Neuron (in vitro differentiated cells): ENCODE measurements at regions not wholly inside any gene's neighbourhood (a gene's known extent, or its start where the extent isn't known, plus 50 kb on each side); places are given as distances from the start of the nearest gene placed in this dataset.

Experiments used
- H2AFZ ChIP-seq: one replicate; pipeline ENCODE4 v1.6.1; 2013; ENCODE audit warnings: low read depth, mild to moderate bottlenecking, inconsistent platforms, low read length, moderate library complexity
- H3K27me3 ChIP-seq: one replicate; pipeline ENCODE4 v1.6.1; 2013; ENCODE audit warnings: low read length; ENCODE audit not compliant: insufficient read depth
- H3K36me3 ChIP-seq: one replicate; pipeline ENCODE4 v1.6.1; 2013; ENCODE audit warnings: low read length; ENCODE audit not compliant: insufficient read depth
- H3K4me1 ChIP-seq: one replicate; pipeline ENCODE4 v1.6.1; 2013; ENCODE audit warnings: low read length; ENCODE audit not compliant: insufficient read depth
- H3K4me3 ChIP-seq: 2 replicates; pipeline ENCODE4 v1.5.1; 2013; ENCODE audit warnings: mild to moderate bottlenecking, low read length, moderate library complexity
- H3K9me3 ChIP-seq: one replicate; pipeline ENCODE4 v1.6.1; 2013; ENCODE audit warnings: low read length

DNA sequence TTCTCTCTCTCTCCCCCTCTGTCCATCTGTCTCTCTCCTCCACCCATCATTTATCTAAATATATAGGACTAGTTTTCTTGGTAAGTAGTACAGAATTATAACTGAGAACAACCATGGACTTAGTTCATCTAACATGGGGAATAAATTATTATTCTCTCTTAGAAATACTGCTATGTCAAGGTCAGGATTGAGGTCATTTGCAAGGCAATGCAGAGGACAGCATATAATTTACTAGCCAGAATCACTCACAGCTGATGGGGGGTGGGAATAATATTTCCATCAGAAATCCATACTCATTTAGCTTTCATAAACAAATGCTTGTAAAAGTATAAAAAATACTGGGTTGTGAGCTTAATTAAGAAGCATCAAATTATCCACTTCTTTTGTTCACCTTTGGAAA, 553.9 kb upstream of the POU3F2 start:
- Histone ChIP-seq H3K27me3 (no peaks in the 10 kb centered on the region), H3K4me1 (no peaks in the 10 kb centered on the region), H2AFZ (no peak overlapping the region), H3K9me3 (no peaks in the 10 kb centered on the region), H3K36me3 (no peaks in the 10 kb centered on the region), H3K4me3 (no peak overlapping the region)

GRCh38 chr6:98286620-98287019, 547.8 kb upstream of the POU3F2 start:
- H3K4me3 ChIP-seq: no peak overlapping the region
- H2AFZ ChIP-seq: no peak overlapping the region
- H3K27me3 ChIP-seq: no peaks in the 10 kb centered on the region

GRCh38 chr6:98287876-98288275, 546.5 kb upstream of the POU3F2 start:
- no peak overlapping the region for H3K4me3 ChIP-seq
- no peak overlapping the region for H2AFZ ChIP-seq
- no peaks in the 10 kb centered on the region for H3K9me3 ChIP-seq
- H3K4me1 ChIP-seq: no peaks in the 10 kb centered on the region
- H3K27me3 ChIP-seq: no peaks in the 10 kb centered on the region
- H3K36me3 ChIP-seq: no peaks in the 10 kb centered on the region

More at GRCh38 chr6:98286620-98287019, 547.8 kb upstream of the POU3F2 start:
- Histone ChIP-seq H3K4me1 (no peaks in the 10 kb centered on the region), H3K9me3 (no peaks in the 10 kb centered on the region), H3K36me3 (no peaks in the 10 kb centered on the region)

DNA sequence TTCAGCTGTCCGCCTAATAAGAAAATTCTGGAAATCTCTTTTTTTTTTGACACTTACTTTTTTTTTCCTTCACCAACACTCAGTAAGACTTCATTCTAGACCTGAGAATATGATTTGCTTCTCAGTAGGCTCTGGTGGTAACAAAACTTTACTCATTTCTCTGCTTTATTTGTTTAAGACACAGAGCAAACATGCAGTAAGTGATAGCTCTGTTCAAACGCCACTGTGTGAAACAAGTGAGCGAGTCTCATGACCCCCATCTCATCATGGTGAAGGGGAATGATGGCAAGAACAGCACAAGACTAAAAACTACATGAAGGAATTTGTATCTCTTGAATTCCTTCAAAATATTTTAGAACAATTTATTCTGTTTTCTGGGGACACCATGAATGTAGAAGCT, 541.6 kb upstream of the POU3F2 start:
- Histone ChIP-seq H3K4me1 (peaks cover 33% of the 10 kb centered on the region), H3K36me3 (no peaks in the 10 kb centered on the region), H3K27me3 (no peaks in the 10 kb centered on the region), H3K4me3 (no peak overlapping the region), H3K9me3 (no peaks in the 10 kb centered on the region), H2AFZ (no peak overlapping the region)

DNA sequence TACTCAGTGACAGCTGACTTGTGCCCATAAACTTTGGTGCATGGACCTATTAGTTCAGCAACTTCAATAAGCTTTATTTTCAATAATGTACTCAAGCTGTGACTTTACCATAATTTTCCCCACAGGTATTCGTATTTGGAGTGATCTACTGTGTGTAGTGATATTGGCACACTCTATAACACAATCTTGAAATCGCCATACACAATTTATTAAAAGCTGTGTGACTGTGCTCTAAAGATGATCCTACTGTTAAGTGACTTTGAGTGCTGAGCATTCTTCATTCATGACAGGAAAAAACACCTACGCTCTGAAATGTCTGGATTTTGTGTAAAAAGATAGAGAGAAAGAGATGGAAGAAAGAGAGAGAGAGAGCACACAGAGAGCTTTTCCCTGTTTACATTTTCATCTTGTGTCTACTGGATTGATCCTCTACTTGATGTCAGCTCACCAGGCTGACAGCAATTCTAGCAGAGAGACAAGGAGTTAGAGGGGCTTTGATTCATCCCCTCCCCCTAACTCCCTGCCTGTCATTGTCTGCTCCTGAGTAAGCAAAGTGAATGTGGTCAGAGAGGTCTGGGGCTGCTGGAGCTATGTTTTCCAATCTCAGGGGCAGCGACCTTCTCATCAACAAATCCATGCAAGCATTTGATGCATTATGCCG, 538.7 kb upstream of the POU3F2 start:
- Histone ChIP-seq H3K9me3 (no peaks in the 10 kb centered on the region), H3K36me3 (no peaks in the 10 kb centered on the region), H3K4me1 (peaks cover 37% of the 10 kb centered on the region)

DNA sequence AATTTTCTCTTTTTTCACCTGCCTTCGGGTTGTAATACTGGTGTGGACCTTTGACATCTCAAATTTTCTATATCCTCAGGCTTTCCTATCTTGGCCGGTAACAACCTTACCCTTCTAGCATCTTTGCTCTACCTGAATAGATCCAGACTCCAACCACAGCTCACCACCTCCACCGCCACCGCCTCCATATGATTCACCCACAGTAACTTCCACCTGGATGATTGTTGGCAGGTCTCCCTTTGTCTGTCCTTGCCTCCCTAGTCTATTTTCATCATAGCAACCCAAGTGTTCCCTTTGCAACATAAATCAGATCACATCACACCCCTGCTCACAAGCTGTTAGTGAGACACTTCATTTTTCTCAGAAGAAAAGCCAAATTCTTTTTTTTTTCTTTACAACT, 525.8 kb upstream of the POU3F2 start:
- no peak overlapping the region for H2AFZ ChIP-seq
- no peaks in the 10 kb centered on the region for H3K36me3 ChIP-seq
- peaks cover 2% of the 10 kb centered on the region for H3K4me1 ChIP-seq
- H3K4me3 ChIP-seq: no peak overlapping the region
- H3K9me3 ChIP-seq: no peaks in the 10 kb centered on the region
- H3K27me3 ChIP-seq: no peaks in the 10 kb centered on the region

More for the DNA sequence above, 538.7 kb upstream of the POU3F2 start:
- H3K27me3 ChIP-seq: no peaks in the 10 kb centered on the region
- H2AFZ ChIP-seq: peak overlapping the region; percentile 35
- H3K4me3 ChIP-seq: peak overlapping the region; percentile 18

GRCh38 chr6:98310443-98310842, 523.9 kb upstream of the POU3F2 start:
- no peak overlapping the region for H2AFZ ChIP-seq
- H3K4me1 ChIP-seq: peaks cover 2% of the 10 kb centered on the region
- no peak overlapping the region for H3K4me3 ChIP-seq
- no peaks in the 10 kb centered on the region for H3K9me3 ChIP-seq
- H3K27me3 ChIP-seq: no peaks in the 10 kb centered on the region
- H3K36me3 ChIP-seq: no peaks in the 10 kb centered on the region

DNA sequence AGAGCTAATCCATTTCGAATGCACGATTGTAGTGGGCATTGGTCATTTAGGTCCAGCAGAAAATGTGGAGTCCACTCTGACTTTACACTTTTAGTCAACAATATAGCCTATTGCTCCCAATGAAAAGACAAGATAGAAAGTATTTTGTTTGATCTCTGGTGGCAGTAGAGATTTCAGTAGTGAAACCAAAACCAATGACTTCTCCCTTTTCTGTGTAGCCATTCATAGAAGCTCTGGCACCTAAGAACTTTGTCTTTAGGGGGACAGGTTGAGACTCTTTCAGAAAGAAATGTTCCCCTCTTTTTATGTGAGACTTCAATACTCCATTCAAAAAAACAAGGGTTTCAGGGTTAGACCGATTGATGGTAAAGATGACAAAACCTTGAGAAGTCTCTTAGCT, 510.8 kb upstream of the POU3F2 start:
- H3K36me3 ChIP-seq: no peaks in the 10 kb centered on the region

DNA sequence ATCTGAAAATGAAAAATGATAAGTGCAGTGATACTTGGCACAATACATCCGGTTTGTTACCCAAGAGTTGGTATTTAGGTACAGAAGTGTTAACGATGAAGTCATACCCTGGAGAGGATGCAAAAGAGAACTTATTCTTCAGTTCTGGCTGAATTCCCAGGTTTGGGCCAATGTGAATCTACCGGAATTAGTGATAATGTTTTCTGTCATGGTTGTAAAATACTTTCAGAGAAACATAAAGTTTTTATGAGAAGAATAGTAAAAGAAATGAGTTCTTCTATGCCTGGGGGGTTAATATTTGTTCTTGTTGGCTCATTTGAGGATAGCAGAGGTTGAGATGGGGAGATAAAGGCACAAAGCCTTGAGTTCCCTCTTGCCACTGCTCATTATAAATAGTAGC, 509.9 kb upstream of the POU3F2 start:
- H3K36me3 ChIP-seq: no peaks in the 10 kb centered on the region
- no peak overlapping the region for H2AFZ ChIP-seq
- H3K4me1 ChIP-seq: no peaks in the 10 kb centered on the region
- no peaks in the 10 kb centered on the region for H3K9me3 ChIP-seq
- H3K27me3 ChIP-seq: no peaks in the 10 kb centered on the region
- no peak overlapping the region for H3K4me3 ChIP-seq

More for the DNA sequence above, 510.8 kb upstream of the POU3F2 start:
- H3K27me3 ChIP-seq: no peaks in the 10 kb centered on the region
- no peaks in the 10 kb centered on the region for H3K4me1 ChIP-seq
- no peak overlapping the region for H2AFZ ChIP-seq
- no peak overlapping the region for H3K4me3 ChIP-seq
- no peaks in the 10 kb centered on the region for H3K9me3 ChIP-seq

GRCh38 chr6:98325366-98325765, 509.0 kb upstream of the POU3F2 start:
- Histone ChIP-seq H3K4me1 (no peaks in the 10 kb centered on the region), H3K27me3 (no peaks in the 10 kb centered on the region), H3K36me3 (no peaks in the 10 kb centered on the region), H2AFZ (no peak overlapping the region), H3K9me3 (no peaks in the 10 kb centered on the region), H3K4me3 (no peak overlapping the region)

DNA sequence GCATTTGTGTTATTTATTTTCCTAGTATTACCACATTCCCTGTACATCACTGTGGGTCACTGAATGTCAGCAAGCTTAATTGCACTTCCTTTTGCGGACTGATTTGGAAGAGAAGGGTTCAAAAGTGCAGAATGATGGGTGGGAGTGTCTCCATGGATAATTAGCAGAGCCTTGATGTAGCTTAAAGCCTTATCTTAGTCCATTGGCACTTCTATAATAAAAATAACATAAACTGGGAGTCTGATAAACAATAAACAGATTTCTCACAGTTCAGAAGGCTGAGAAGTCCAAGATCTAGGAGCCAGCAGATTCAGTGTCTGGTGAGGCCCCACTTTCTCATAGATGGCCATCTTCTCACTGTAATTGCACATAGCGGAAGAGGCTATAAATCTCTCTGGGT, 501.1 kb upstream of the POU3F2 start:
- Histone ChIP-seq H2AFZ (no peak overlapping the region), H3K9me3 (no peaks in the 10 kb centered on the region), H3K36me3 (no peaks in the 10 kb centered on the region), H3K4me3 (no peak overlapping the region), H3K27me3 (no peaks in the 10 kb centered on the region), H3K4me1 (peaks cover 4% of the 10 kb centered on the region)

DNA sequence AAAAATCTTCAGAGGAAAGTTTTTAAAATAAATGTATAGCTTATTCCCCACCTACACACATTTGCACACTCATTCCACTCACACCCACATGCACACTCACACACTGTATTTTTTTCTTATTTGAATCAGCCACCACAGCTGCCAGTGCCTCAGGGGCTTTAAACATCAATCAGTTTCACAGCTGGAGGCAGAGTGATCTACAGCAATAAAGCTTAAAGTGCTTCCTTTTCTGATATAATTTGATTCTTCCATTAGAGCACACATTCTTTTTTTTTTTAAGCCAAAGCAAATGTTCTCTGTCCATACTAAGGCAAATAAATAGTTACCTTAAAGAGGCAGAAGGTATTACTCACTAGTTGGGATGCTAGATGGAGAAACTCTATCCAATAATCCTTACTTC, 498.8 kb upstream of the POU3F2 start:
- Histone ChIP-seq H3K9me3 (no peaks in the 10 kb centered on the region), H3K4me1 (peaks cover 4% of the 10 kb centered on the region), H3K36me3 (no peaks in the 10 kb centered on the region), H2AFZ (no peak overlapping the region), H3K27me3 (no peaks in the 10 kb centered on the region), H3K4me3 (no peak overlapping the region)

- Histone ChIP-seq H3K36me3 (no peaks in the 10 kb centered on the region), H3K27me3 (no peaks in the 10 kb centered on the region), H3K4me1 (peaks cover 3% of the 10 kb centered on the region), H3K4me3 (no peak overlapping the region), H3K9me3 (no peaks in the 10 kb centered on the region), H2AFZ (no peak overlapping the region)
These were observed 494.9 kb upstream of the POU3F2 start for GRCh38 chr6:98339506-98339905.

DNA sequence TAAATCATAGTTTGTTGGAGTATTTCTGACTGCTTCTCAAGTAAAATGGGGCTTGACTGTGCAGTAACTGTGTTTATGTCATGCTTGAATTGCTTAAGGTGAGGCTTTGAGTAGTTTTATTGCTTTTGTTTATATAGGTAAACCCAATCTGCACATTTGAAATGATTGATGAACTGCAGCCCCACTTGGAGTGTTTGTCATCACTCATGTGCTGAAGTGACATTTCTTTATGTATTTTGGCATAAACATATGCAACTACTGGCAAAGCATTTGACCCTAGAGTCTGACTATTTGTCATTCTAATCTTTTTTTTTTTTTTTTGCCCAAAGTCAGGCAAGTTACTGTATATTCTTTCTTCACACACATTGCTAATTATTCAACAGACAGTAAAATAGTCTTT, 491.4 kb upstream of the POU3F2 start:
- Histone ChIP-seq H2AFZ (no peak overlapping the region), H3K27me3 (no peaks in the 10 kb centered on the region), H3K36me3 (no peaks in the 10 kb centered on the region), H3K4me3 (no peak overlapping the region), H3K4me1 (peaks cover 3% of the 10 kb centered on the region), H3K9me3 (no peaks in the 10 kb centered on the region)
